CD8-positive, alpha-beta memory T cell (primary cell): ENCODE measurements at regions not wholly inside any gene's neighbourhood (a gene's known extent, or its start where the extent isn't known, plus 50 kb on each side); places are given as distances from the start of the nearest gene placed in this dataset.
A peak's percentile ranks its signal among the peaks of the same experiment; 100 is the strongest.

Source experiments
- CTCF ChIA-PET: fragments of 350-600 bp; sonication (Branson Sonifier 250); formaldehyde crosslinking; loops from one replicate; lab custom pipeline; 2021; ENCODE audit warnings: antibody characterized with exemption; lab: Charles Lee
- POLR2A ChIA-PET: fragments of 350-600 bp; sonication (Branson Sonifier 250); formaldehyde crosslinking; loops from one replicate; lab custom pipeline; 2021; ENCODE audit warnings: antibody characterized with exemption; lab: Charles Lee
- DNase-seq, 5 donors: peaks; one replicate each; pipeline versions ENCODE4 v3.0.0 to v3.0.0-alpha.2; 2020 to 2022; ENCODE audit warnings: mixed read lengths in 1 of 5
- H3K27ac ChIP-seq: one replicate; pipeline ENCODE4 v1.7.0; 2013; ENCODE audit warnings: low read depth, mild to moderate bottlenecking, low read length, moderate library complexity
- H3K27me3 ChIP-seq: 2 replicates; pipeline ENCODE4 v1.7.0; 2013; ENCODE audit warnings: low read length, mild to moderate bottlenecking; ENCODE audit not compliant: insufficient read depth, poor library complexity, severe bottlenecking
- H3K36me3 ChIP-seq: 2 replicates; pipeline ENCODE4 v1.7.0; 2013; ENCODE audit warnings: mild to moderate bottlenecking, low read length, moderate library complexity; ENCODE audit not compliant: insufficient read depth
- H3K4me1 ChIP-seq: 2 replicates; pipeline ENCODE4 v1.7.0; 2013; ENCODE audit warnings: mild to moderate bottlenecking, low read length, moderate library complexity; ENCODE audit not compliant: insufficient read depth
- H3K4me3 ChIP-seq: 2 replicates; pipeline ENCODE4 v1.7.0; 2013; ENCODE audit warnings: mild to moderate bottlenecking, low read length
- H3K9me3 ChIP-seq: 2 replicates; pipeline ENCODE4 v1.7.0; 2013; ENCODE audit warnings: mild to moderate bottlenecking, low read length
- H3K27ac Mint-ChIP-seq, 8 donors: one replicate each; pipeline ENCODE4 v1.8.0; 2020 to 2021; ENCODE audit warnings: mixed read lengths in 8 of 8, mild to moderate bottlenecking in 6 of 8, inconsistent platforms in 3 of 8, moderate library complexity in 3 of 8
- H3K27me3 Mint-ChIP-seq, 2 donors: one replicate each; pipeline ENCODE4 v1.8.0; 2020 to 2021; ENCODE audit warnings: mixed read lengths in 2 of 2, mild to moderate bottlenecking in 1 of 2, moderate library complexity in 1 of 2
- H3K36me3 Mint-ChIP-seq, 3 donors: one replicate each; pipeline ENCODE4 v1.8.0; 2020 to 2021; ENCODE audit warnings: mixed read lengths in 3 of 3, inconsistent platforms in 1 of 3, mild to moderate bottlenecking in 1 of 3
- H3K4me1 Mint-ChIP-seq, 3 donors: one replicate each; pipeline ENCODE4 v1.8.0; 2020 to 2021; ENCODE audit warnings: mixed read lengths in 3 of 3, inconsistent platforms in 1 of 3, mild to moderate bottlenecking in 1 of 3
- H3K4me3 Mint-ChIP-seq, 7 donors: one replicate each; pipeline ENCODE4 v1.8.0; 2020 to 2021; ENCODE audit warnings: mixed read lengths in 7 of 7, mild to moderate bottlenecking in 6 of 7, moderate library complexity in 4 of 7, inconsistent platforms in 2 of 7
- H3K9me3 Mint-ChIP-seq, 5 donors: one replicate each; pipeline ENCODE4 v1.8.0; 2020 to 2022; ENCODE audit warnings: mixed read lengths in 5 of 5, mild to moderate bottlenecking in 3 of 5, moderate library complexity in 2 of 5, inconsistent platforms in 1 of 5

GRCh38 chr7:22890773-22891172 is 68.1 kb upstream of the TOMM7 start:
- peaks cover 6 to 7% (median 7%) of the 10 kb centered on the region in 3 donors for H3K4me1 Mint-ChIP-seq
- ChIA-PET CTCF (no interaction called here), POLR2A (no interaction called here)
- H3K27ac ChIP-seq = no peak overlapping the region
- H3K9me3 ChIP-seq = no peaks in the 10 kb centered on the region
- peaks cover 0 to 18% of the 10 kb centered on the region in 2 donors for H3K27me3 Mint-ChIP-seq
- peaks cover 6% of the 10 kb centered on the region for H3K4me1 ChIP-seq
- H3K4me3 ChIP-seq = no peak overlapping the region
- H3K4me3 Mint-ChIP-seq = no peak overlapping the region
- H3K27ac Mint-ChIP-seq = no peak overlapping the region
- H3K9me3 Mint-ChIP-seq = no peaks in the 10 kb centered on the region
- no peak for DNase-seq
- peaks cover 0 to 2% (median 0%) of the 10 kb centered on the region in 3 donors for H3K36me3 Mint-ChIP-seq
- no peaks in the 10 kb centered on the region for H3K36me3 ChIP-seq
- H3K27me3 ChIP-seq = no peaks in the 10 kb centered on the region

DNA sequence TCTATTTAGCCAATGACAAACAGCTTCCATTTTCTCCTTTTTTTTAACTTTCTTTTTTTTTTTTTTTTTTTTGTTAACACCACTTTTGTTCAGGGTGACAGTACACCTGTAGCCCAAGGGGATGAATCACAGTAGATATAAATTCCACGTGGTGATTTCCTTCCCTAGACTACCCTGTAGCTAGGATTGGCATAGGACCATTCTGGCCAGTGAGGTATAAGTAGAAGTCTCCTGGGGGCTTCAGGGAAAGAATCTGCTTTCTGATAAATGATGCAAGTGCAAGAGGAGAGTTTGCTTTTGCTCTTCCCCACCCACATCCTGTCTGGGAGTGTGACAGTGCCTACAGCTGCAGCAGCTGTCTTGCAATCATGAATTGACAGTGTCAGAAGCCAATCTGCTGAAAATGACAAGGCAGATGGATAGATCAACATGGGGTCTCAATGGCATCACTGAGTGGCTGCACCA is 63.2 kb upstream of the TOMM7 start:
- Histone ChIP-seq H3K36me3 (no peaks in the 10 kb centered on the region), H3K27me3 (no peaks in the 10 kb centered on the region), H3K4me3 (no peak overlapping the region), H3K27ac (no peak overlapping the region), H3K9me3 (no peaks in the 10 kb centered on the region), H3K4me1 (peaks cover 16% of the 10 kb centered on the region)
- DNase-seq = peak in 4 of 5 donors; percentile 11 to 57 (median 20)
- peaks cover 0 to 5% (median 2%) of the 10 kb centered on the region in 3 donors for H3K36me3 Mint-ChIP-seq
- H3K4me1 Mint-ChIP-seq = peaks cover 8 to 17% (median 14%) of the 10 kb centered on the region in 3 donors
- no peaks in the 10 kb centered on the region for H3K27me3 Mint-ChIP-seq
- peak overlapping the region in 3 of 7 donors; percentile 13 to 46 (median 19) for H3K4me3 Mint-ChIP-seq
- H3K9me3 Mint-ChIP-seq = no peaks in the 10 kb centered on the region
- peak overlapping the region in 3 of 8 donors; percentile 22 to 67 (median 25) for H3K27ac Mint-ChIP-seq
- POLR2A ChIA-PET = no interaction called here
- CTCF ChIA-PET = interaction anchor here (0.8 to 1.1 kb wide), 3 partner anchors 10 to 13 kb away, joined by 3 to 4 read pairs (median 4); no protein-coding TSS in a partner anchor

DNA sequence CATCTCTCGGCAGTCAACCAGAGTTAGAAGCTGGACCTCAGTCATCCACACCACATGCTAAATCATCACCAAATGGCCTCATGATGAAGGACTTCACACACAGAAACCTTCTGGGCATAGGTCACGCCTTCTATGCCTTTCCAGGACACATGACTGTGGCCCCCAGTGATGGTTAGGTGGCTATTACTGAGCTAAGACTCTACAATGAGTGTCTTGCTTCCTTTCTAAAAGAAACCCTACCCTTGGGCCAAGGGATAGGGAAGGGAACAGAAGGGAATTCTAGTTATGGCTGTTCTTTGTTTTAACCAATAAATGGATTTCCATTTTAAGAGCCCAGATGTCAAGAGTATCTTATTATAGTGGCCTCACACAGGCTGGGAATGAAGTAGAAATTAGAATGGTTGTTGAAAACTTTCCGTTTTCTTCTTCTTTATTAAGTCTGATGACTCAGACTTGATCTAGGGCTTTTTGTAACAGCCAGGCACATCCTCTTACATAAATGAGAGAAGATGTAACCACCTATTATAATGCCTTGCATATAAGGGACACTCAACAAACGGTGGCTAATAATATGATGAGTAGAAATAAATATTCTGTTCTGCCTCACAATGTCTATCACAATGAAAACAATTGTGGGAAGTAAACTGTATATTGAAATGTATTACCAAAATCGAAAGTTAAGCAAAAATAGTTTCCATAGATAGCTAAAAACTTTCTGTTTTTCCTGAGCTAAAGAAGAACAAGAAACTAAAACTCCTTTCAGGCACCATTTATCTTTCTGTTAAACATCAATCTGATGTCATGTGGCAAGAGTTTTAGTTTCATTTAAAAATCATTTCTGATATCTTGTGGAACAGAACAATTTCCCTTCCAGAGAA is 62.5 kb upstream of the TOMM7 start:
- Mint-ChIP-seq H3K27me3 (no peaks in the 10 kb centered on the region), H3K9me3 (no peaks in the 10 kb centered on the region), H3K27ac (no peak overlapping the region), H3K4me1 (peaks cover 8 to 17% (median 14%) of the 10 kb centered on the region in 3 donors), H3K36me3 (peaks cover 0 to 5% (median 2%) of the 10 kb centered on the region in 3 donors), H3K4me3 (no peak overlapping the region)
- no peak overlapping the region for H3K4me3 ChIP-seq
- no peaks in the 10 kb centered on the region for H3K36me3 ChIP-seq
- no peak for DNase-seq
- H3K9me3 ChIP-seq = no peaks in the 10 kb centered on the region
- no peaks in the 10 kb centered on the region for H3K27me3 ChIP-seq
- CTCF ChIA-PET = interaction anchor here (0.8 to 1.1 kb wide), 3 partner anchors 9 to 13 kb away, joined by 3 to 4 read pairs (median 4); no protein-coding TSS in a partner anchor
- peaks cover 16% of the 10 kb centered on the region for H3K4me1 ChIP-seq
- H3K27ac ChIP-seq = no peak overlapping the region
- POLR2A ChIA-PET = no interaction called here

DNA sequence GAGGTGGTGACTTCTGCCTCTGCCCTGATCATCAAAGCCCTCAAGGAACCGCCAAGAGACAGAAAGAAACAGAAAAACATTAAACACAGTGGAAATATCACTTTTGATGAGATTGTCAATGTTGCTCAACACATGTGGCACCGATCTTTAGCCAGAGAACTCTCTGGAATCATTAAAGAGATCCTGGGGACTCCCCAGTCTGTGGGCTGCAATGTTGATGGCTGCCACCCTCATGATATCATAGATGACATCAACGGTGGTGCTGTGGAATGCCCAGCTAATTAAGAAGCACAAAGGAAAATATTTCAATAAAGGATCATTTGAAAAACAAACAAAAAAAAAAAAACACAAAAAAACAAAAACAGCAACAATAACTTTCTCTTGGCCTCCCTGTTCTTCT is 59.5 kb upstream of the TOMM7 start:
- Histone ChIP-seq H3K27ac (no peak overlapping the region), H3K36me3 (no peaks in the 10 kb centered on the region), H3K27me3 (no peaks in the 10 kb centered on the region), H3K9me3 (no peaks in the 10 kb centered on the region), H3K4me3 (no peak overlapping the region), H3K4me1 (peaks cover 16% of the 10 kb centered on the region)
- POLR2A ChIA-PET = no interaction called here
- Mint-ChIP-seq H3K27ac (no peak overlapping the region), H3K4me3 (no peak overlapping the region), H3K4me1 (peaks cover 8 to 17% (median 14%) of the 10 kb centered on the region in 3 donors), H3K9me3 (no peaks in the 10 kb centered on the region), H3K36me3 (peaks cover 0 to 5% (median 0%) of the 10 kb centered on the region in 3 donors), H3K27me3 (peaks cover 0 to 3% of the 10 kb centered on the region in 2 donors)
- DNase-seq = no peak
- CTCF ChIA-PET = no interaction called here

DNA sequence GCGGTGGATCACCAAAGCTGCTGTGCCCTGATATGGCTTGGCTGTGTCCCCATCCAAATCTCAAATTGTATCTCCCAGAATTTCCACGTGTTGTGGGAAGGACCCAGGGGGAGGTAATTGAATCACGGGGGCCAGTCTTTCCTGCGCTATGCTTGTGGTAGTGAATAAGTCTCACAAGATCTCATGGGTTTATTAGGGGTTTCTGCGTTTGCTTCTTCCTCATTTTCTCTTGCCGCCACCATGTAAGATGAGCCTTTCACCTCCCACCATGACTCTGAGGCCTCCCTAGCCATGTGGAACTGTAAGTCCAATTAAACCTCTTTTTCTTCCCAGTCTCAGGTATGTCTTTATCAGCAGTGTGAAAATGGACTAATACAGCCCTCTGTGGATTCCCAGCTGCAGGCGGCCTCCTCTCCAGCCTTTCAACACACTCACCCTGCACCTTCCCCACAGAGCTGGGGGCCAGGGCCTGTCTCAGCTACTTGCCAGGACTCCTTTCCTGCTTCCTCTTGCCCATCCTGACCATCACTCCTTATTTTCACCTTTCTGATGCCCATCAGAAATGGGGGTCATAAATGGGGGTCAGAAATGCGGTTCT is 57.2 kb upstream of the TOMM7 start:
- Histone ChIP-seq H3K9me3 (no peaks in the 10 kb centered on the region), H3K4me1 (peaks cover under 1% of the 10 kb centered on the region), H3K27me3 (no peaks in the 10 kb centered on the region), H3K4me3 (no peak overlapping the region), H3K27ac (no peak overlapping the region), H3K36me3 (no peaks in the 10 kb centered on the region)
- Mint-ChIP-seq H3K27ac (peak overlapping the region in 1 of 8 donors; percentile 2), H3K27me3 (peaks cover 0 to 3% of the 10 kb centered on the region in 2 donors), H3K36me3 (peaks cover 0 to 5% (median 0%) of the 10 kb centered on the region in 3 donors), H3K4me3 (peak overlapping the region in 1 of 7 donors; percentile 32), H3K4me1 (peaks cover 0 to under 1% (median 0%) of the 10 kb centered on the region in 3 donors), H3K9me3 (no peaks in the 10 kb centered on the region)
- no peak for DNase-seq
- ChIA-PET POLR2A (no interaction called here), CTCF (no interaction called here)

DNA sequence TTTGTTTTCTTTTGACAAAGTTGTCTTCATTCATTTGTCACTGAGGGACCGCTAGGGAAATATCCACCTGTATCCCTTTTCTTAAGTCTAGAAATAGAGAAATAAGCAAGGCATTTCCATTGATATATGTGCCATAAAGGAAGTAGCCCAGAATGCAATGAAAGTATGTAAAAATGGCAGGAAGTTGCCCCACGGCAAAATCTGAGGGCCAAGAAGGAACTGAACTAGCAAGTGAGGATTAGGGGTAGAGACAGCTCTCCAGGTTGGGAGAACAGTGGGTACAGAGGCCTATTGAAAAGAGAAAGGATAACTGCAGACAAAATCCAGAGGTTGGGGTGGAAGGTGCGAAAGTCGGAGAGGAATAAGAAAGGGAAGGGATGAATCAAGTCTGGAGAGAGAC is 56.6 kb upstream of the TOMM7 start:
- no peaks in the 10 kb centered on the region for H3K9me3 ChIP-seq
- H3K27me3 ChIP-seq = no peaks in the 10 kb centered on the region
- no peaks in the 10 kb centered on the region for H3K36me3 ChIP-seq
- Mint-ChIP-seq H3K9me3 (no peaks in the 10 kb centered on the region), H3K4me1 (no peaks in the 10 kb centered on the region), H3K4me3 (no peak overlapping the region), H3K36me3 (peaks cover 0 to 5% (median 0%) of the 10 kb centered on the region in 3 donors), H3K27me3 (peaks cover 0 to 3% of the 10 kb centered on the region in 2 donors), H3K27ac (no peak overlapping the region)
- no peak overlapping the region for H3K4me3 ChIP-seq
- DNase-seq = no peak
- no peak overlapping the region for H3K27ac ChIP-seq
- ChIA-PET POLR2A (no interaction called here), CTCF (no interaction called here)
- no peaks in the 10 kb centered on the region for H3K4me1 ChIP-seq

- CTCF ChIA-PET = no interaction called here
- Histone ChIP-seq H3K27me3 (no peaks in the 10 kb centered on the region), H3K4me3 (no peak overlapping the region), H3K36me3 (no peaks in the 10 kb centered on the region), H3K27ac (no peak overlapping the region), H3K9me3 (no peaks in the 10 kb centered on the region), H3K4me1 (no peaks in the 10 kb centered on the region)
- DNase-seq = no peak
- no peak overlapping the region for H3K4me3 Mint-ChIP-seq
- H3K9me3 Mint-ChIP-seq = no peaks in the 10 kb centered on the region
- H3K27me3 Mint-ChIP-seq = peaks cover 0 to 3% of the 10 kb centered on the region in 2 donors
- no peak overlapping the region for H3K27ac Mint-ChIP-seq
- peaks cover 0 to 5% (median 0%) of the 10 kb centered on the region in 3 donors for H3K36me3 Mint-ChIP-seq
- peaks cover 0 to 1% (median 0%) of the 10 kb centered on the region in 3 donors for H3K4me1 Mint-ChIP-seq
- POLR2A ChIA-PET = no interaction called here
Measured at GRCh38 chr7:22876986-22877729, 54.5 kb upstream of the TOMM7 start.
